ENCODE measurements at regions not wholly inside any gene's neighbourhood (a gene's known extent, or its start where the extent isn't known, plus 50 kb on each side); places are given as distances from the start of the nearest gene placed in this dataset.

- DNase-seq (ENCODE audit: low read depth, low spot score) (no peak), FAIRE-seq (no peak), ATAC-seq (no peak)
- H3K9me3 ChIP-seq (replicated peaks; ENCODE audit: control insufficient read depth, insufficient read depth, low read length) = no peaks in the 10 kb centered on the region
- CTCF ChIA-PET = interaction anchor here (0.7 kb wide), 1 partner anchor 32 kb away, joined by 3 read pairs; no protein-coding TSS in a partner anchor
- WGBS (ENCODE audit: insufficient coverage, insufficient replicate concordance, low lambda C conversion rate, missing lambda C conversion rate) = 13% methylated on average over 4 of the region's 4 CpGs
- H3K27ac ChIP-seq (ENCODE audit: control insufficient read depth, insufficient read depth) = no peak overlapping the region
- in situ Hi-C loops (cut with MboI) (no loop called here), intact Hi-C loops (cut with micrococcal nuclease; ENCODE audit: unreplicated experiment) (no loop called here)
- no peak overlapping the region for H3K4me3 ChIP-seq
- TF ChIP-seq PKNOX1 (IDR thresholded peaks at IDR 0.05) (no peak), SPI1 (IDR thresholded peaks at IDR 0.05; ENCODE audit: borderline replicate concordance, insufficient read depth, low read depth, low read length) (peak; percentile 45; the same call in 1 of the 2 replicates)
- H3K9ac ChIP-seq (ENCODE audit: control insufficient read depth, insufficient read depth, low read length) = no peak overlapping the region
- no peaks in the 10 kb centered on the region; a peak in 1 of 4 replicates for H3K27me3 ChIP-seq (replicated peaks in 1 of 2; ENCODE audit: control insufficient read depth in 2 of 2, insufficient read depth in 2 of 2, low read length in 1 of 2)
- POLR2A ChIA-PET = no interaction called here
- RAD21 ChIA-PET (ENCODE audit: unreplicated experiment) = no interaction called here
- BruUV-seq (replicated peaks) = no TSS peak
- no peak overlapping the region for H2AFZ ChIP-seq (ENCODE audit: control insufficient read depth, low read depth, low read length)
- H3K36me3 ChIP-seq (ENCODE audit: control insufficient read depth in 2 of 2, insufficient read depth in 2 of 2, low read length in 1 of 2) = no peaks in the 10 kb centered on the region
- H3K79me2 ChIP-seq (ENCODE audit: control insufficient read depth, insufficient read depth, low read length) = no peaks in the 10 kb centered on the region
- H4K20me1 ChIP-seq (ENCODE audit: control insufficient read depth, insufficient read depth) = no peaks in the 10 kb centered on the region
- no peak overlapping the region for H3K4me2 ChIP-seq (ENCODE audit: control insufficient read depth, insufficient read depth)
- SMC1A ChIA-PET (ENCODE audit: uncharacterized antibody, unreplicated experiment) = no interaction called here
- no peaks in the 10 kb centered on the region for H3K4me1 ChIP-seq (ENCODE audit: control insufficient read depth, insufficient read depth, low read length)
Observed at GRCh38 chr2:118348380-118349034, 260.2 kb downstream of the INSIG2 start.

GRCh38 chr2:118345465-118345864 is 257.2 kb downstream of the INSIG2 start:
- no peak overlapping the region for H2AFZ ChIP-seq (ENCODE audit: control insufficient read depth, low read depth, low read length)
- ChIA-PET CTCF (interaction anchor here (0.8 kb wide), 1 partner anchor 13 kb away, joined by 4 read pairs; no protein-coding TSS in a partner anchor), POLR2A (interaction anchor here (1.0 kb wide), 1 partner anchor 147 kb away, joined by 3 read pairs; no protein-coding TSS in a partner anchor), RAD21 (ENCODE audit: unreplicated experiment) (no interaction called here), SMC1A (ENCODE audit: uncharacterized antibody, unreplicated experiment) (no interaction called here)
- no peaks in the 10 kb centered on the region for H4K20me1 ChIP-seq (ENCODE audit: control insufficient read depth, insufficient read depth)
- H3K79me2 ChIP-seq (ENCODE audit: control insufficient read depth, insufficient read depth, low read length) = no peaks in the 10 kb centered on the region
- intact Hi-C loops (cut with micrococcal nuclease; ENCODE audit: unreplicated experiment) = no loop called here
- in situ Hi-C loops (cut with MboI) = no loop called here
- no peaks in the 10 kb centered on the region for H3K36me3 ChIP-seq (ENCODE audit: control insufficient read depth in 2 of 2, insufficient read depth in 2 of 2, low read length in 1 of 2)
- H3K4me2 ChIP-seq (ENCODE audit: control insufficient read depth, insufficient read depth) = no peak overlapping the region
- H3K27me3 ChIP-seq (replicated peaks in 1 of 2; ENCODE audit: control insufficient read depth in 2 of 2, insufficient read depth in 2 of 2, low read length in 1 of 2) = no peaks in the 10 kb centered on the region
- WGBS (ENCODE audit: insufficient coverage, insufficient replicate concordance, low lambda C conversion rate, missing lambda C conversion rate) = 26% methylated on average over 3 of the region's 3 CpGs
- FAIRE-seq (no peak), ATAC-seq (no peak), DNase-seq (ENCODE audit: low read depth, low spot score) (no peak)
- no peaks in the 10 kb centered on the region for H3K4me1 ChIP-seq (ENCODE audit: control insufficient read depth, insufficient read depth, low read length)
- H3K9ac ChIP-seq (ENCODE audit: control insufficient read depth, insufficient read depth, low read length) = no peak overlapping the region
- H3K9me3 ChIP-seq (replicated peaks; ENCODE audit: control insufficient read depth, insufficient read depth, low read length) = no peaks in the 10 kb centered on the region; the same call in 2 of the 3 replicates
- no peak overlapping the region for H3K27ac ChIP-seq (ENCODE audit: control insufficient read depth, insufficient read depth)
- no TSS peak for BruUV-seq (replicated peaks)
- H3K4me3 ChIP-seq = no peak overlapping the region
- TF ChIP-seq PML (IDR thresholded peaks at IDR 0.05; ENCODE audit: low read length) (no peak), SRF (IDR thresholded peaks at IDR 0.05; ENCODE audit: low read depth in 2 of 2, low read length in 2 of 2) (no peak), ZBTB4 (CRISPR knock-in tag; IDR thresholded peaks at IDR 0.05) (no peak), BCL11A (IDR thresholded peaks at IDR 0.05; ENCODE audit: low read depth, low read length) (no peak), CBX3 (IDR thresholded peaks at IDR 0.05; ENCODE audit: borderline replicate concordance, low read depth) (no peak), SMARCA5 (IDR thresholded peaks at IDR 0.05) (no peak), ZBED1 (IDR thresholded peaks at IDR 0.05; ENCODE audit: borderline replicate concordance) (no peak), STAT1 (conservative IDR thresholded peaks at IDR 0.05) (no peak), FOXM1 (IDR thresholded peaks at IDR 0.05; ENCODE audit: low read depth, low read length) (no peak)

All from GM12878 (cell line).